Sigmoid colon (tissue), 6 donors: ENCODE measurements at regions not wholly inside any gene's neighbourhood (a gene's known extent, or its start where the extent isn't known, plus 50 kb on each side); places are given as distances from the start of the nearest gene placed in this dataset.

ENCODE experiments used
- DNase-seq: peaks from one replicate; pipeline ENCODE4 v3.0.0-alpha.2; 2019
- H3K27ac ChIP-seq, 4 donors: fragments of 200-600 bp; sonication (generic); one replicate each; pipeline ENCODE4 v1.5.1; 2016 to 2019; ENCODE audit warnings: mild to moderate bottlenecking in 1 of 4
- H3K27me3 ChIP-seq, 3 donors: fragments of 200-600 bp; sonication (generic); one replicate each; pipeline ENCODE4 v1.5.1; 2019; ENCODE audit warnings: mild to moderate bottlenecking in 1 of 3
- H3K36me3 ChIP-seq, 4 donors: fragments of 200-600 bp; sonication (generic); one replicate each; pipeline ENCODE4 v1.5.1; 2016 to 2019
- H3K4me1 ChIP-seq, 4 donors: fragments of 200-600 bp; sonication (generic); one replicate each; pipeline ENCODE4 v1.5.1; 2017 to 2019
- H3K4me3 ChIP-seq, 4 donors: fragments of 200-600 bp; sonication (generic); one replicate each; pipeline ENCODE4 v1.5.1; 2017 to 2019; ENCODE audit warnings: mild to moderate bottlenecking in 2 of 4, moderate library complexity in 1 of 4
- H3K9me3 ChIP-seq, 4 donors: fragments of 200-600 bp in 3 of 4; sonication (generic) in 3 of 4; one replicate each; pipeline versions ENCODE4 v1.5.1 to v1.6.1; 2013 to 2019
- EP300 ChIP-seq, 4 donors: sonication (generic); formaldehyde crosslinking; IDR thresholded peaks; one replicate each; pipeline ENCODE4 v1.6.1; 2017; ENCODE audit warnings: antibody characterized with exemption in 4 of 4
- POLR2A ChIP-seq, 2 donors: fragments of 450-650 bp; IDR thresholded peaks; one replicate each; pipeline ENCODE4 v1.6.1; 2016; ENCODE audit warnings: antibody characterized with exemption in 2 of 2, mild to moderate bottlenecking in 2 of 2, moderate library complexity in 2 of 2
- POLR2AphosphoS5 ChIP-seq, 4 donors: sonication (generic); formaldehyde crosslinking; IDR thresholded peaks; one replicate each; pipeline ENCODE4 v1.6.1; 2017; ENCODE audit warnings: antibody characterized with exemption in 4 of 4
- WGBS, 2 donors: extraction: QIAGEN DNeasy Blood & Tissue Kit; methylation state at CpG; one replicate each; pipeline ENCODE4 v1.1.7; 2013; 5-methylcytosine and 5-hydroxymethylcytosine counted together
- intact Hi-C: fragments of 100-400 bp; cut with DNase I; formaldehyde crosslinking; loops from one replicate; pipeline ENCODE4 v1.15.1; 2023
- TF ChIP-seq, protein P1 (sequence below), 4 experiments: fragments of 450-650 bp in 3 of 4; fragments of 200-600 bp in 1 of 4; IDR thresholded peaks; one replicate each; pipeline ENCODE4 v1.5.1; 2016 to 2019; ENCODE audit warnings: antibody characterized with exemption in 4 of 4, mild to moderate bottlenecking in 3 of 4, moderate library complexity in 2 of 4
- donor health status: healthy with polysubstance abuse.
- donor health status: healthy.

DNA sequence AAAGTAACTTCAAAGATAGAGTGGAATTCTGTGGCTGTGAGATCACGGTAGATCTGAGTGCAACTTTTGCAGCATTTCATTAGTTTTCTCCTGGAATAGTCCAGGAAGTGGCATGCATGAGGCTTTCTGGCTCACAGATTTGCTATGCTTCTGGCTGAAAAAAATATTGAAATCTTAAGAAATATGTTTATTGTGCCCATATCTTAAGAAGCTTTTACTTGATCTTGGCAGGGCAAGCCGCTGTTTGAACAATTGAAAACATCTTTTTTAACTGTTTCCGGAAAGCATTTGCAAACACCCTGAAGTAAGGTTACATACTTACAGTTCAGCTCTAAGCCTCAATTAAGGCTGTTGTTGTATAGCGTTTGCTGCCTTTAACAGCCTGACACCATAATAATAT is 135.7 kb upstream of the GDNF start:
- no peaks in the 10 kb centered on the region for H3K36me3 ChIP-seq
- no peak overlapping the region for H3K4me3 ChIP-seq
- intact Hi-C loops: no loop called here
- no peak for DNase-seq
- H3K4me1 ChIP-seq: peaks cover 0 to 14% (median 6%) of the 10 kb centered on the region in 4 donors
- WGBS, 2 donors: 71 to 76% methylated on average over 4 of the region's 4 CpGs
- no peaks in the 10 kb centered on the region for H3K27me3 ChIP-seq
- H3K9me3 ChIP-seq: peaks cover 0 to 4% (median 0%) of the 10 kb centered on the region in 4 donors
- TF ChIP-seq POLR2AphosphoS5 (IDR thresholded peaks at IDR 0.05): no peak
- no peak for TF ChIP-seq POLR2A (IDR thresholded peaks at IDR 0.05)
- TF ChIP-seq, protein P1, sequence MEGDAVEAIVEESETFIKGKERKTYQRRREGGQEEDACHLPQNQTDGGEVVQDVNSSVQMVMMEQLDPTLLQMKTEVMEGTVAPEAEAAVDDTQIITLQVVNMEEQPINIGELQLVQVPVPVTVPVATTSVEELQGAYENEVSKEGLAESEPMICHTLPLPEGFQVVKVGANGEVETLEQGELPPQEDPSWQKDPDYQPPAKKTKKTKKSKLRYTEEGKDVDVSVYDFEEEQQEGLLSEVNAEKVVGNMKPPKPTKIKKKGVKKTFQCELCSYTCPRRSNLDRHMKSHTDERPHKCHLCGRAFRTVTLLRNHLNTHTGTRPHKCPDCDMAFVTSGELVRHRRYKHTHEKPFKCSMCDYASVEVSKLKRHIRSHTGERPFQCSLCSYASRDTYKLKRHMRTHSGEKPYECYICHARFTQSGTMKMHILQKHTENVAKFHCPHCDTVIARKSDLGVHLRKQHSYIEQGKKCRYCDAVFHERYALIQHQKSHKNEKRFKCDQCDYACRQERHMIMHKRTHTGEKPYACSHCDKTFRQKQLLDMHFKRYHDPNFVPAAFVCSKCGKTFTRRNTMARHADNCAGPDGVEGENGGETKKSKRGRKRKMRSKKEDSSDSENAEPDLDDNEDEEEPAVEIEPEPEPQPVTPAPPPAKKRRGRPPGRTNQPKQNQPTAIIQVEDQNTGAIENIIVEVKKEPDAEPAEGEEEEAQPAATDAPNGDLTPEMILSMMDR (IDR thresholded peaks at IDR 0.05): no peak
- H3K27ac ChIP-seq: no peak overlapping the region

DNA sequence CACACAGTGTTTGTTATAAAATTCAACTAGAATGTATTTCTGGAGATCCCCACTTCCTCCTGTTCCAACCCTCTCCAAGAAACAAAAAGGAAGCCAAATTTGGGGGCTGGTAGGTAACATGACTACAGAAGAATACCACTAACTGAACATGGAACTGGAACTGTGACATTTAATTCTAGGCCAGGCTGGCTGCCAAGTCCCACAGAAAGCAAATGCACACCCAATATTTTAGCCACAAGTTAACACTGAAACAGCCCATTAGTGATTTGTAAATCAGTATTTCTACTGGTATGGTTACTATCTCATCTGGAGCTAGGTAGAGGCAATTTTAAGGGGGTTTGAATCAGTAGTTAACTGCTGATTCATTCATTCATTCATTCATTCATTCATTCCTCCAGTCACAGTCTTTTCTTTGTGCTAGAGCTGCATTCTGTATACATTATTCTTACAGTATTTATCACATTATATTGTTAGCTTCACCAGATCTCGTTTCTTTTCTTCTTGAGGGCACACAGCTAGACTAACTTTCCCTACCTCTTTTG is 131.7 kb upstream of the GDNF start:
- Histone ChIP-seq H3K4me3 (no peak overlapping the region), H3K27ac (no peak overlapping the region), H3K27me3 (no peaks in the 10 kb centered on the region), H3K9me3 (no peaks in the 10 kb centered on the region), H3K4me1 (peaks cover 0 to 19% (median 6%) of the 10 kb centered on the region in 4 donors), H3K36me3 (no peaks in the 10 kb centered on the region)
- DNase-seq: no peak
- intact Hi-C loops: no loop called here
- WGBS, 2 donors: 63 to 72% methylated on average over 1 of the region's 1 CpG
- TF ChIP-seq POLR2A (IDR thresholded peaks at IDR 0.05) (no peak), EP300 (IDR thresholded peaks at IDR 0.05) (no peak), POLR2AphosphoS5 (IDR thresholded peaks at IDR 0.05) (no peak)
- TF ChIP-seq, protein P1 (IDR thresholded peaks at IDR 0.05): no peak

DNA sequence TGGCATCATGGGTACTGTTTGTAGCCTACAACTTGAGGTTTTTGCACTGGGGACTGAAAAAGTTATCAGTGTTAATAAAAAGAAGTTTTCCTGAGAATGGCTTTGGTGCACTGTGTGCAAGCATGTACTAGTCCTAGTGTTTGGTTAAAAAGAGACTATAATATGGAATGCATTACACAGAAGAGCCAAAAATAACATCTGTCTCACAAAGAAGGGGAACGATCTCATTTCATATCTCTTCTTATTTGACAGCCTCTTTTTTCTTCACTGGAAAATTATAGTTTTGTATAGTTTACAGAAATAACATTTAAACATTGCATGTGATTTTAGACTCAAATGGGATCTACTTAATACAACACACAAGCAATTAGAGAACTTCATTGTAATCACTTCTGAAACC is 127.0 kb upstream of the GDNF start:
- H3K36me3 ChIP-seq: no peaks in the 10 kb centered on the region
- intact Hi-C loops: no loop called here
- no peak overlapping the region for H3K27ac ChIP-seq
- no peak overlapping the region for H3K4me3 ChIP-seq
- H3K4me1 ChIP-seq: peaks cover 0 to 5% (median 0%) of the 10 kb centered on the region in 4 donors
- H3K27me3 ChIP-seq: no peaks in the 10 kb centered on the region
- WGBS, 2 donors: 66 to 72% methylated on average over 1 of the region's 1 CpG
- H3K9me3 ChIP-seq: no peaks in the 10 kb centered on the region
- no peak for TF ChIP-seq EP300 (IDR thresholded peaks at IDR 0.05)
- TF ChIP-seq POLR2A (IDR thresholded peaks at IDR 0.05): no peak
- TF ChIP-seq, protein P1 (IDR thresholded peaks at IDR 0.05): no peak
- TF ChIP-seq POLR2AphosphoS5 (IDR thresholded peaks at IDR 0.05): no peak
- no peak for DNase-seq

DNA sequence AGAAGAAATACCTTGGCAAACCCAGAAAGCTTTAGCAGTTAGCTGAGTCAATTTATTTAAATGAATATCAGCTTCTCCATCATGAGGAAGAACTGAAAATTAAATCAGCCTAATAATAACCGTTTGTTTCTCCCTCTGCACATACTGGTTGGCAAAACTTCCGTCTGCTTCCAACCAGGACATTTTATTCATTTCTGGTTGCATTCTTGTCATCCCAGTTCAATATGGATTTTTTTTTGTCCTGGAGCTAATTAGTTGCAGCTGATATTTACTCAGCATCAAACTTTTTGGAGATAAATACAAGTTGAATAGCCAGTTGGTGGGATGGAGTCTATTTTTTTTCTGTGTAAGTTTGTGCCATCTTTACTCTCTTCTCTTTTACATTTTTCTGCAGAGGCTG is 126.5 kb upstream of the GDNF start:
- no peaks in the 10 kb centered on the region for H3K27me3 ChIP-seq
- intact Hi-C loops: no loop called here
- WGBS, 2 donors: 73 to 74% methylated on average over 2 of the region's 2 CpGs
- no peak for TF ChIP-seq EP300 (IDR thresholded peaks at IDR 0.05)
- TF ChIP-seq POLR2AphosphoS5 (IDR thresholded peaks at IDR 0.05): no peak
- TF ChIP-seq POLR2A (IDR thresholded peaks at IDR 0.05): no peak
- TF ChIP-seq, protein P1 (IDR thresholded peaks at IDR 0.05): no peak
- H3K4me1 ChIP-seq: peaks cover 0 to 5% (median 0%) of the 10 kb centered on the region in 4 donors
- H3K4me3 ChIP-seq: no peak overlapping the region
- H3K27ac ChIP-seq: no peak overlapping the region
- H3K9me3 ChIP-seq: no peaks in the 10 kb centered on the region
- H3K36me3 ChIP-seq: no peaks in the 10 kb centered on the region
- no peak for DNase-seq

DNA sequence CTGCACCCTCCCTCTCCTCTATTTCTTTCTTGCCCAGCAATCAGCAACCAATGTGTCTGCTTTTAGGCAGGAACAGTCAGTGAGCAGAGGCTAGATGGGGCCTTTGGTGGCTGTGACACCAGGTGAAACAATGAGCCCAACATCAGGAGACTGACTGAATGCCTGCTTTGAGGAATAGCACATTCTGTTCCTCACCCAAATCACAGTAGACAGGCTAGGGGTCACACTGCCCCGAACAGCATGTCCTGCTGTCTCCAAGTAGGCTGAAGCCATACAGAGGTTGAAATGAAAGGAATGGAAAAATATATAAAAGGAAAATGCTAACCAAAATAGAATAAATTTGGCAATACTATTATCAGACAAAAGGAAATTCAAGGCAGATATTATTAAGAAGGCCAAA is 122.5 kb upstream of the GDNF start:
- Histone ChIP-seq H3K27me3 (no peaks in the 10 kb centered on the region), H3K4me3 (no peak overlapping the region), H3K9me3 (peaks cover 4 to 9% (median 6%) of the 10 kb centered on the region in 4 donors), H3K27ac (no peak overlapping the region), H3K36me3 (no peaks in the 10 kb centered on the region), H3K4me1 (peaks cover 0 to 5% (median 0%) of the 10 kb centered on the region in 4 donors)
- no peak for DNase-seq
- WGBS, 2 donors: 84 to 85% methylated on average over 1 of the region's 1 CpG
- no peak for TF ChIP-seq EP300 (IDR thresholded peaks at IDR 0.05)
- TF ChIP-seq POLR2A (IDR thresholded peaks at IDR 0.05): no peak
- intact Hi-C loops: no loop called here
